Hypothalamus (tissue), 51 donors: ENCODE measurements at regions not wholly inside any gene's neighbourhood (a gene's known extent, or its start where the extent isn't known, plus 50 kb on each side); places are given as distances from the start of the nearest gene placed in this dataset.

Experiments
- DNase-seq, 51 donors: peaks; one replicate each; lab custom pipeline; 2025; lab: John Stamatoyannopoulos, UW

DNA sequence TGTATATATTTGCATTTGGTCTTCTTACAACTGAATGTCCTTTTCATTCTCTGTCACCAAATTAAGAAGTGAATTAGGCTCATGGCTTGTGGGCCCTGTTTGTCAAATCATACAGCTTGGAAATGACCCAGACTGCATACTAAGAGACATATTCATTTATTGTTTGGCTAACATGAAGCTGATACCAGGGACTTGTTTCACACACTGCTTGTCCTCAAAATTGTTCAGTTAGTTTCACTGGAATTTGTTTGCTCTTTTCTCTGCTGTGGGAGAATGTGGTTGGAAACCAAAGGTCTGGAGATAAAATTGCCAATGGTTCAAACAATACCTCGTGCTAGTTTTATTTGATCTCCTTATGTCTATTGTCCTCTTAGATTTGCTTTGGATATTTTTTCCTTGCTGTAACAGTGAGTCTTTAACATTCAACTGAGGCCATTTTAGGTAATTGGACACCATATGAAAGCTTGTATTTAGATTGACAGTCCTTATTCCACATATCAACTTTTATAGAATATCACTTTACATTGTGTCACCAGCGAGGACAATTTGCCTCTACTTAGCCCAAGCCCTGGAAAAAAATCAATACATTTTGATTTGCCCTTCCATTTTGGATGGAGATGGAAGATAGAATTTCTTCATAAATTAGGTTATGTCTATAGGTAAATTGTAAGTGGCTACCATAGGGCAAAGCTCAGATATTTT is 144.3 kb upstream of the MTAP start:
- DNase-seq = no peak

DNA sequence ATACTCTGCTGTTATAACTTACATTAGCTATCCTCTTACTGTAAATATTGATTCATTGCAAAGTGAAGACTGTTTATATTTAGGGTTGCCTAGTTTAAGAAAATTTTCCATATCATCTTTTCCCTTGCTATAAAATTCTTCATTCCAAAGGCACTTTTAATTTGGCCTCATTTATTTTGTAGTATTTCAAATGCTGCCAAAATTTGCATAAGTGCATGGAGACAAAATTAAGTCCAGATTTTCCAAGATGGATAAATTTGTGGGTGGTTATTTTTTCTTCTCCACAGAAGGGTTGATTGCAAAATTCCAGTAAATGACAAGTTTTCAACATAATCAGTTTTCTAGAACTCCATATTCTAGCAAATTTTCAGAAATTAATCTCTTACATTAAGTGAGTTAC is 141.5 kb upstream of the MTAP start:
- no peak for DNase-seq

DNA sequence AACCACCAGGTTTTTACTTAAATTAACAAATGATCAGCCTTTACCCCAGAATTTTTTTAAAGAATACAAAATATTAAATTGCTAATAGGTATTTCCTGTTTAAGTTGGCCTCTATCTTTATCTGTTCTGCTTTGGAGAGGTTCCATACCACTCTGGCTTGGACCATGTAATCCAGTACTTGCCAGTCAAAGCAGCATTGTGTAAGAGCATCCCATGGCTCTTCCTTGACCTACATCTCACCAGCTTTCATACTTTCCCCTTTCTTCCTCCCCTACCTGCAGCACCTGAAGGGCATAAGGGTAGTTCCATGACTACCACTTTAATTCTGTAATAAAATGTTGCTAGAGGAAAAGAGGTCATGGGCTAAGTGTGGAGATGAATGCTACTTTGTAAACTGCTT is 140.8 kb upstream of the MTAP start:
- no peak for DNase-seq

DNA sequence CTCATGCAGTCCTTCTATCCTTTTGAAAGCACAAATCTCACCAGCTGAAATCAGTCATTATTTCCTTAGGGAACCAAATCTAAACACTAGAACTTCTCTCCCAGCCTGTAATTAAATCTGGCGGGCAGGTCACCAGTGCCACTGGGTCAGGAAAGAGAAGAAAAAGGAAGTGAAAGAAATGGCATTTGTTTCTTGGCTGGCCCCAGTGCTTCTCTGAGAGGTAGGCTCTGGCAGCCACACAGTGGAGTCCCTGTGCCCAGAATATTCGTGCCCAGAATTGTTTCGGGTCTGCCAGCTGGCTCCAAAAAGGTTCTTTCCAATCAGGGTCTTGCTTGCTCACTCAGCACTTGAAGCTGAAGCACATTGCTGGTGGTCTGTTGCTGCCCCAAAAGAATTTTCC is 133.9 kb upstream of the MTAP start:
- DNase-seq = peak in 38 of 51 donors; percentile 3 to 78 (median 47)

DNA sequence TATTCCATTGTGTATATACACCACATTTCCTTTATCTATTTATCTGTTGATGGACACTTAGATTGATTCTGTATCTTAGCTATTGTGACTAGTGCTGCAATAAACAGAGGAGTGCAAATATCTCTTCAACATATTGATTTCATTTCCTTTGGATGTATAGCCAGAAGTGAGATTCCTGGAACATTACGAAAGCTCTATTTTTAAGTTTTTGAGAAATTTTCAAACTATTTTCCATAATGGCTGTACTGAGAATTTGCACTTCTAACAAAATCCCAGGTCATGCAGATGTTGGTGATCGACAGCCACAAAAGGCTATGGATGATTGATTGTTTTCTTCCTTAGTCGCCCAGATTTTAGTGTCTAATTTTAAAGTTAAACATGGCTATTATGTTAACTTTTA is 132.7 kb upstream of the MTAP start:
- no peak for DNase-seq

DNA sequence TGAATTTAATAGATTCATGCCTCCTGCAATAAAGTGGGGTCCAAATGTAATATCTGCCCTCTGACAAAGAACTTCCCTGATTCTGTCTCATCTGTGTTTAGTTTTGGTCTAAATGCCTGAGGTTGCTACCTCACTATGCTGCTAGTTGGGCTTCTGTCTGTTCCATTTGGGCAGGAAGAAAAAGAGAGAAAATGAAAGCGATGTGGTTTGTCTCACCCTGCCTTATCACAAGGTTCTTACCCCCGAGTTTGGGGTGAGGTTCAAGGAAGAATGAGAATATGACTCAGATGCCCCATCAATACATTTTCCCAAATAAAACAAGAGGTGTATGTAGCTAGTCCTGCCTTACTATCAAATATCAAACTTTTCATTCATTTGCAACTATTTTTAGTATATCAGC is 132.1 kb upstream of the MTAP start:
- DNase-seq = no peak

DNA sequence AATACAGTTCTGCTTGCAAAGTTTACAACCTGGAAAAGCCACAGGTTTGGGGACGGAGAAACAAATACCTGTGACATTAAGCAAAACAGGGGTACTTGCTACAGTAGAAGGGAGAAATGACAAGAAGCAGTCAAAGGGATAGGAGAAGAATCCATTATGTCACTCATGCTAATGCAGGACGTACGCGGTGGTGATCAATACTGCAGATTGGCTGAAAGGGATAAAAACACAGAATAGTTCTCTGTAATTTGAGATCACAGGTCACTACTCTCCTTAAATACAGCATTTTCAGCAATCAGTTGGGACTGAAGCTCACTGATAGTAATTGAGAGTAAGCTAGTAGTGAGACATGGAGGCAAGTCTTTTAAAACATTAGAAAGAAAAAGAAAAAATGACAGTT is 130.3 kb upstream of the MTAP start:
- DNase-seq = no peak

DNA sequence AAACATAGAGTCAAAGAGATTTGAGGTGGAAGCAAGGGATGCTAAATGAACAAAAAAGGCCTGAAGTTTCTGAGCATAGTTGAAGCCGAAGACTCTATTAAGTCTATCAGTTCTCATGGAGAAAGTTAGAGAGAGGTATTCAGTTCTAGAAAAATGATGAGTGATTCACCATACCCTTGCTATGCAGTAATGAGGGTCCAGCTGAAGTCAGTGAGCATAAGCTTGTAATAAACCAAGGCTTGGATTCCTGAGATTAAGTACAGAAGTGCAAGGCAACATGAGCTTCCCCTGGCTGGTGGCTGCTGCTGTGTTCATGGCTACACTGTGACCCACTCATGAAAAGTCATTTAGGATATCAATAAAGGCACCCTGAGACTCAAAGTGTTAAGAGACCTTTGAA is 129.7 kb upstream of the MTAP start:
- DNase-seq = no peak

DNA sequence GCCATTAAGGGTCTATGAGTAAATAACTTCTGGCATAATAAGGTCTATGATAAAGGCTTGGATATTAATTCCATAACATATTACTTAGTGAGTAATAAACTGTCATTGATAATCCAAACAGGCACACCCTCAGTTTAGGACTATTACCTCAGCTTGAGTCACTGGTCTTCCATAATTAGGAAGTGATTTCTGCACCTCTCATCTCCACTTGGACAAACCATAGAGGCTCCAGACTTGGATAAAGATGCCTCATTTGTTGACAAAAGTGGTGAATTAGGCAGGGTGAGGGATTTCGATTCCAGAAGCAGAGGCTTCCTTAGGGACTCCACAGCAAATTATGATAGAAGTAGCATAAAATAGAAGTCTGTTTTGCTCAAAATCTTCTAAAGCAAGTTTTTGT is 127.5 kb upstream of the MTAP start:
- no peak for DNase-seq

DNA sequence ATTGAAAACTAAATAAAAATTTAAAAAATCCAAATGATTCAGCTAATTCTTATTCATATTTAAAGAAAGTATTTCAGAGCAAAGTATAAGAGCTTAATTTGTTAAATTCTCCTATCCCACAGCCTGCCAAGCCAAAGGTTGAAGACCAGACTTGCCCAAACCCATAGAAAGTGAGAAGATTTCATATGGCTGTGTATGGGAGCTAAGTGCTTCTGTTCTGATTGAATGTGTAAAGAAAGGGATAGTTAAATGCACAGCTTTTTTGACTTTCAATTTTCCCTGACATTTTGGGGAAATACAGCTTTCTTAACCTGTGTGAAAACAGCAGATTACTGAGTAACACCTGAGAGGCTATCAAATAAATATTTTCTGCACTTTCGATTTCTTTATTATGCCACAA is 125.0 kb upstream of the MTAP start:
- DNase-seq = no peak

DNA sequence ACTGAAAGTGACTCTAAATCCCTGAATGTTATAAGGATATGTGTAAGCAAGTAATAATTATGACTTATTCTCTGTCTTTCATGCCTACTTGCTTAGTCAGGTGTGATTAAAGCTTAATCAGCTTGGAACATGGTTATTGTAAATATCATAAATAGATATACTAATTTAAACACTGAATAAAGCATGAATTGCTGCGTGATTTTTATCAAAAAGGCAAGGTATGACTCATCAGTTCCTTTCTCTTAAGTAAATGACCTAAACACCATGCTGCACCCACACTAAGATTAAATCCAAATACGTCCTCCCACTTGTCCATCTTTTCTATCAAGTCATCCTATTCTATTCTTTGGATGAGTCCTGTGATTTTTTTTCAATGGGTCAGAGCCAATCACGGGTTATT is 124.6 kb upstream of the MTAP start:
- DNase-seq = no peak

DNA sequence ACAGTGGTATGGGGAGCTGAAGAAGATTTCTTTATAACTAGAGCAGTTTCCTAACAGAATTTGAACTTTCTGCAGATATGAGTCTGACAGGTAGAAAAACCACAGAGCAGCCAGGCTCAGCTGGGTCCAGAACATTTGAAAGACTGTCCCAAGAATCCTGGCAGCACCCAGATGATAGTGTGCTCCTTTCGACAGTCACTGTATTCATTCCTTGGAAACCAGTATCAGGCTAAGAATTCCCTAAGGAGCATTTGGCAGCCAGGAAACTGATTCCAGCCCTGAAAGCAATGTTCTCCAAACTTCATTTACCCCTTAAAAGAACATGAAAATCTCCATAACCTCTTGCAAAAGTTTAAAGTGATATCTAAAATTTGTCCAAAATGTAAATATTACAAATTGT is 123.0 kb upstream of the MTAP start:
- DNase-seq = no peak

DNA sequence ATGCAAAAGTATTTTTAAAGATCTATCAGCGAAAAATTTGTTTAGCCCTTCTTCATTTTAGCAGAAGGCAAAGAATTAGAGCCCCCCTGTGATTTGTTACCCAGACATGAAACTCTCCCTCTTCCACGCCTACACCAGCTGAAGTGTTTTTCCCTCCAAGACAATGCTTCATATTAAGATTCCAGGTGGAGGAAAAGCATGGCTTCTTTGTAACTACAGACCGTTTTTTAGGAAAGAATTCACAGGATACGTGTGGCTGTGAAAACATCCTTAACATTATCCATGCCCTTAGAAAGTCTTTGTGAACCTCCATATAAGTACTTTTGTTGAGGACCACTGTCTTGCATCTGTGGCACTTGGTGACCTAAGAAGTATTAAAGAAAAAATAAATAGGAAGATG is 121.8 kb upstream of the MTAP start:
- DNase-seq = no peak

DNA sequence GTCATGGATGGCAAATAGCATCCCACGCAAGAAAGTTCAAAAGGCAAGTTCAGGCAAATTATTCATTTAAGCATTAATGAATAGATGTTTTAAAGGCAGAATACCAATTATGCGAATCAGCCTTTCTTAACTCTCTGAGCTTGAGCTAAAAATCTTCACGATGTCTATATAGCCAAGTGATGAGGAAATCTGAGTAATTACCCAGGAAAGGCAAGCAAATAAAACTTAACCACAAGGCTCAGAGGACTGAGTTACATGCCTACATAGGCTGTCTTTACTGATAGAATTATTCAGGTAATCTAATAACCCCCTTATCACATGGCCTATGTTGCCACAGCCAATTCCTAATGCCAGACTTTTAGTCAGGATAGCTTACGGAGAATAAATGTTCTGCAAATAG is 120.8 kb upstream of the MTAP start:
- no peak for DNase-seq

DNA sequence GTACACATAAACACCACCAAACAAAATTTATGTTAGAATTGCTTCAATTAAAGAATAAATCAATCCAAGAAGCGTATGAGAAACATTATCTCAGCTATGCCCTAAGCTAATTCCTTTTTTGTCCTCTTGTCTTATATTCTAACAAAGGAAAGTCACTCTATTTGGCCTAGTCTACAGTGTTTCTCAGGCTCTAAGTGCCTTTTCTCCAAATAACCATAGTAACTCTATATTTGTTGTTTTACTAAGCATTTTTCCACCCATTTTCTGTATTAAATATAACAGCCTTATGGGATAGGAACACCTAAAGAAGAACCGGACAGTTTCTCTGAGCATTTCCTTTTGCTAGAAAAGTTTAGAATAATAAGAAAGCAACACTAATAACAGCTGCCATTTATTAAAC is 120.1 kb upstream of the MTAP start:
- DNase-seq = no peak

DNA sequence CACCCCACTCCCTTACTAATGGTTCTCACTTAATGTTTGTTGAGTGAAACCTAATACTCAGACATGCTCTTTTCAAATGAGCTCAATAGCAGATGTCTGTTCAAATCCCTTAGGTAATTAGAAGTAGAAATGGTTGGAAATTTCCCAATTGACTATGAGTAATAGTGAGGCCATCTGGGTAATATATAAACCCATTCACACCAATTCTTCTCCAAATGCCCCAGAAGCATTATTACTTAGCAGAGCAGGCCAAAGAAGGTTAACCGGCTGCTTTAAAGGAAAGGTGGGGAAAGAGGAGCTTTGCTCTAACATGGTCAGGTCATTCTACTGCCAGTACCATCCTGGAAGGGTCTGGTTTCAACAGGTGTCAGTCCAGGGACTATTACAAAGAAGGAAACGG is 119.5 kb upstream of the MTAP start:
- no peak for DNase-seq

DNA sequence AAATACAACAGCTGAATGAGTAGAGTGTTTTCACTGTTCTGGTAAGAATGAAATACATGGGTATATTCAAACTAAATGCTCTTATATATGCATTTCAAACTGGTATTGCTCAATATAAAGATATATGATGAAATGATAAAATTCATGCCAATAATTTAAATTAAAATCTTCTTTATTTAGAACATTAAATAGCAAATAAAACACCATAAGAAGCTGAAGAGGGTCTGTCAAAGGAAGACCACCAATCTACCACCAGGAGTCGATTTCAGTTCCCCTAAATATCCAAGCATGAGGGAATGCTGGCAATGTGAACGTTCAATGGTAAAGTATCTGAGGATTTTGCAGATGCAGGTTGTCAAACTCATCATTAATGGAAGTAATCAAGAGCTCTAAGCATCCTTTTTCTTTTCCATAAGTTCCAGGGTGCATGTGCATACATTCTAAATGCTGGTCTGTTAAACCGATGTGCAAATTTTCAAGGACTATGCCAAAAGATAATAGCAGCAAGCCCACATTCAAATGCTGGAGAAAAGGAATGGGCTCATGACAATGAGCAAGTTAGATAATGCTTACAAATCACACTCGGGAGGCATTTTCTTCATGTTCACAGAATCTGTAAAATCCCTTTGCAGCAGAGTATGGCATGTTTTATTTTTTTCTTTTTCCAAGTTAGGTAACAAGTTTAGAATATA is 118.8 kb upstream of the MTAP start:
- no peak for DNase-seq

DNA sequence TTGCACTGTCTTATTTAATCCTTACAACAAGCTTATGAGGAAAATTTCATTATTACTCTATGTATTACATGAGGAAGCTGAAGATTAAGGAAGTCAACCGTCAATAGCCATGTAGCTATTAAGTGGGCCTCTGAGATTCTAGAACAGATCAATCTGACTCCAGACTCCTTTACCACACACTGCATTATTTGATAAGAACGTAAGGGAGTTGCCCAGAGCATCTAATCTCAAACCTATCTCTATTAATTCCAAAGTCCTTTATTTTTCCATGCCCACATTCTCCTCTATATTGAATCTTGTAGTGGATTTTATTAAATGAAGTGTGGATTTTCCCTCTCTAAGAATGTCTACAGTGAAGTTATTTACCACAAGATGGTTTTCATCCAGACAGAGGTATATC is 118.2 kb upstream of the MTAP start:
- no peak for DNase-seq

DNA sequence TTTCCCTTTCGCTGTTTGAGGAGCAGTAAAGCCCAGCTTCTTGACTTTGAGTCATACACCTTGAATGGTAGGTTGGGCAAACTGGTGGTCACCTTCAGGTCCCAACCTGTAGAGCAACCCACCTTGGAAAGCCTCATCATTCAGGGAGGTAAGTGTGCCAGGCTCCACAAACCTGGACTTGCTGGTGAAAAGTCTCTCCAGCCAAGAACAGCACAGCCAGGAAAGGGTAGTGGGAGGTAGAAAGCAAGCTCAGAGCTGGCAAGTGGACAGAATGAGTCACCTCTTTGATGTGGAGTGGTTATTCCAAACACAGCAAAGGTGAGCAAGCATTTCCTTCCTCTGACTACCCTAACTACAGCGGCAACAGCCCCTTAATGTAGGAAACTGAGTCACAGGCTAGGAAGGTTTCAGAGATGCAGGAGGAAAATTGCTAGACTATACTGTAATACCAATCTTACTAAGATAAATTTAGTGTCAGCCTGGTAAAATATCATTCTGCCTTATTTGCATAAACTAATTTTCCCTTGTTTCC is 117.5 kb upstream of the MTAP start:
- no peak for DNase-seq

DNA sequence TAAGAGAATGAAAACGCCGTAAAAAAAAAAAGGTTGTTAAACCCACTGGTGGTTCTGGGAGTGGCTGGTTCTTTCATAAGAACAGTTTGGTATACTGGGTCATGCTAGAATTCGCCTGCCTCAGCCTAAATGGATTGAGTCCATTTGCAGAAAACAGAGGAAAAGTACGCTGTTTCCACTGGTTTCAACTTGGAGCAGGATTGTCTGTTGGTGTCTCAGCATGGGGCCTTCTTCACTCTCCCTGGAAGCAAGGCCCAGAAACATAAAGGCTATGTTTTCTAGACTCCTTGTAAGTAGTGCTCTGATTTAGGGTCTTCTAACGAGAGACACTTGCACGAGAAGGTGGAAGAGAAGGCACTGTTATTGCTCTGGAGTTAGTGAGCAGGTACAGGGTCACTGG is 116.9 kb upstream of the MTAP start:
- no peak for DNase-seq

DNA sequence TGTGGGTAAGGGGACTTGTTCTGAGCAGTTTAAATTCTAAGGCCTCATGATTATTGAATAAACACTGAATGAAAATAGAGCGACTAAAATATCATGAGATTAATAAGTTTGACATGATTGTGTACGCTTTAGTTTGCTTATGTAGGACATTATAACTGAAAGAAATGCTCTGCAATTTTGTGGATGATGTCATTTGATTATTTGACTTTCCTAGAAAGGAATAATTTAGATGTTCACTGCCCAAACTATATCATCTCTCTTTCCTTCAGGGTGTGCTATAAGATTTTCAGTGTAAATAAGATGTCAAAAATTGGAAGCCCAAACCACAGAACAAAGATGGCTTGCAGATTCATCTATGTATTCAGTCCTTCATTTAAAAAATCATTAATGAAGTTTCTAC is 115.7 kb upstream of the MTAP start:
- no peak for DNase-seq

DNA sequence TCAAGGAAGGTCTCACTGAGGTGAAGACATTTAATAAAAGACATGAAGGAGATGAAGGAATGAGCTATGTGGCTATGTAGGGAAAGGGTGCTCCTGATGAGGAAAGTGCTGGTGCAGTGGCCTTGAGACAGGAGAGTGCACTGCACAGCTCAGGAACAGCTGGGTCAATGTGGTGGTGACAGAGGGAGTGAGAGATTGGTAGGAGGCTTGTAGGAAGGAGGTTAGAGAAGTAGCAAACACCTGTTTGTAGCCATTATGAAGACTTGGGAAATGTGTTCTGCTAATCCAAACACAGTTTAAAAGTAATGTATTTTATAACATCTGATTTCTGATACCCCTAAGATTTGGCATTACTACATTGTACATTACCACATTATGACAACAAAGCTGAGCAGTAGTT is 115.1 kb upstream of the MTAP start:
- DNase-seq = no peak
